Mucosa of descending colon (tissue), 3 donors: ENCODE measurements at regions not wholly inside any gene's neighbourhood (a gene's known extent, or its start where the extent isn't known, plus 50 kb on each side); places are given as distances from the start of the nearest gene placed in this dataset.

ENCODE experiments used
- ATAC-seq: fragments of 200-7000 bp; cut with Tn5 transposase; one replicate; pipeline ENCODE4 v1.9.1; 2020; ENCODE audit warnings: mild to moderate bottlenecking, moderate library complexity
- DNase-seq, 3 donors: peaks; one replicate each; pipeline ENCODE4 v3.0.0-alpha.2; 2020
- H3K36me3 ChIP-seq: fragments of 200-600 bp; one replicate; pipeline ENCODE4 v1.8.0; 2021; ENCODE audit warnings: low read depth, mild to moderate bottlenecking
- H3K4me1 ChIP-seq: fragments of 200-600 bp; one replicate; pipeline ENCODE4 v1.8.0; 2021; ENCODE audit warnings: low read depth, mild to moderate bottlenecking
- H3K4me3 ChIP-seq: fragments of 200-600 bp; one replicate; pipeline ENCODE4 v1.8.0; 2021; ENCODE audit warnings: mild to moderate bottlenecking
- H3K9me3 ChIP-seq: fragments of 200-600 bp; one replicate; pipeline ENCODE4 v1.8.0; 2021; ENCODE audit warnings: mild to moderate bottlenecking
- CTCF ChIP-seq: fragments of 200-600 bp; IDR thresholded peaks from one replicate; pipeline ENCODE4 v1.8.0; 2022; ENCODE audit warnings: antibody characterized with exemption, mild to moderate bottlenecking
- intact Hi-C, 2 donors: fragments of 100-400 bp; cut with DNase I in 1 of 2; cut with micrococcal nuclease in 1 of 2; formaldehyde crosslinking; loops; one replicate each; pipeline versions ENCODE4 v1.11.0 to v1.11.1; 2022; cut with DNase I, micrococcal nuclease
- donor health status: DM: no; HTN: no; CAD: no; lungs with moderate emphysema.
- donor health status: DM: no; HTN: no; CAD: no.
- donor health status: DM: no; HTN: yes; CAD: no.

- H3K4me3 ChIP-seq = no peak overlapping the region
- no peaks in the 10 kb centered on the region for H3K36me3 ChIP-seq
- H3K9me3 ChIP-seq = no peaks in the 10 kb centered on the region
- TF ChIP-seq CTCF = no peak
- DNase-seq (no peak), ATAC-seq (no peak)
- no peaks in the 10 kb centered on the region for H3K4me1 ChIP-seq
- intact Hi-C loops = no loop called here
Measured at GRCh38 chr4:181443021-181443420, 800.2 kb upstream of the TENM3 start.

GRCh38 chr4:181465826-181466225 is 777.4 kb upstream of the TENM3 start:
- intact Hi-C loops = no loop called here
- Histone ChIP-seq H3K4me1 (no peaks in the 10 kb centered on the region), H3K36me3 (no peaks in the 10 kb centered on the region), H3K9me3 (no peaks in the 10 kb centered on the region), H3K4me3 (no peak overlapping the region)
- TF ChIP-seq CTCF = no peak
- no peak for DNase-seq
- no peak for ATAC-seq

DNA sequence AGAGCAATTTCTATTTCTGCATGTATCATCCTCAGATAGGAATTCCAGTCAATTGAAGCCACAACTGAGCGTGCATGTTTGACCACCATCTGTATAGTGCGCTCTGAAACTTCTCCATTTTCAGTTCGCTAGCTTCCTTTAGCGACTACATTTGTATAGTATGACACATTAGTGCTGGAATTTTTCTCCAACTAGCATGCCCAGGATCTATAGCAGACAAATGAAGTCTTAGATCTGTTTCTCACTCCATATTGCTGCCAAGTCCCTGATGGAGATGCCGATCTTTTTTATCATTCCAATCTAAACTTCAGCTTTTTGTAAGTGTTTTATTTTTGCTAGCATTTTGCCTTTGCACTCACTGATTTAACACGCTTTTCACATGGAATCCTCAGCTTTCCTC is 774.8 kb upstream of the TENM3 start:
- Histone ChIP-seq H3K36me3 (no peaks in the 10 kb centered on the region), H3K4me3 (no peak overlapping the region), H3K9me3 (no peaks in the 10 kb centered on the region), H3K4me1 (no peaks in the 10 kb centered on the region)
- DNase-seq (no peak), ATAC-seq (no peak)
- intact Hi-C loops = no loop called here
- TF ChIP-seq CTCF = no peak

- ATAC-seq = no peak
- DNase-seq = no peak
- no peaks in the 10 kb centered on the region for H3K36me3 ChIP-seq
- intact Hi-C loops = no loop called here
- H3K4me1 ChIP-seq = no peaks in the 10 kb centered on the region
- no peak overlapping the region for H3K4me3 ChIP-seq
- H3K9me3 ChIP-seq = no peaks in the 10 kb centered on the region
- TF ChIP-seq CTCF = no peak
Measured at GRCh38 chr4:181470306-181470705, 772.9 kb upstream of the TENM3 start.

DNA sequence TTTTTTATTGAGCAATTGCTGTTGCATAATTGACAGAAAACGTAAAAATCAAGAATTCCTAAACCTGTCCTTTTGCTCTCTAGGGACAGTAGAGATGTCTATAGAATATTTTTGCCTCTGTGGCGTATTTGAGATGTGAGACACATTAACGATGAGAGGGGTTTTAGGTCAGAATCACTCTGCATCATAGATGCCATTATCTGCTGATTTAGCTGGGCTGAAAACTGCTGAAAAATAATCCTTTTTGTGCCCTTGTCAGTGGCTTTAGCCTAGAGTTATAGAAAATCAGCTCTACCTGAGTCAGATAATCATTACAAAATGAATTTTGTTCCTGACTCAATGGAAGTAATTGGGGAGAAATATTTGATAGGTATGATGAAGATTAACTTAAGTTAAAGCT is 767.8 kb upstream of the TENM3 start:
- Histone ChIP-seq H3K9me3 (no peaks in the 10 kb centered on the region), H3K4me1 (no peaks in the 10 kb centered on the region), H3K36me3 (no peaks in the 10 kb centered on the region), H3K4me3 (no peak overlapping the region)
- intact Hi-C loops = no loop called here
- ATAC-seq = no peak
- TF ChIP-seq CTCF = no peak
- no peak for DNase-seq

DNA sequence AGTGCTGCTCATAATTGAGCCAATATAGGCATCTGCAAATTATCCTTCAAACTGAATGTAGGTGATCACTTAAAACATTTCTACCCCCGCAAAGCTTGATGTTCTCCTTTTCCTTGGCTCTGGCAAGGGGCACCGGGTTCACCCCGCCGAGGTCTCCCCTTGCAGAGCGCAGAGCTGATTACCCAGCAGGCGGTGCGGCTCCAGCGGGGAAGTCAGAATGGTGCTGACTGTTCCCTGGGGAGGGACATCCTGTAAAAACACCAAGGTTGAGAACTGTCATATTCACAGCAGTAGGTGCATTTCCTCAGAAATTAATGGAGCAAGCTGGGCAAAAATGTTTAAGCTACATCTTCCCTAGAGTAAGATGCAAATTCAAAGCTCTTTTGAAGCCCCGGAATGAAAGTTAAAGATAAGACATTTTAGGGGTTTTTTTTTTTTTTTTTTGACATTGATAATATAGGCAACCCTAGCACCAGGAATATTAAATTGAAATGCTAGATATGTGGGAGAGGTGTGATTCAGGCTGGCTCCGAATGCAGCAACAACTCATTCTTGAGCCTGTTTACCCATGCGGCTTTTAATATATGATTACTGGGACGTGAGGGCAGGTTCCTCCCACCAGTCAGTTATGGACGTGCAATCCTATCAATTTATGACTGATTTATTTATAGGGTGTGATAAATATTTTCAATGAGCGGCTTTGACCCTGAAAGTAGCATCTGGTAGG is 767.3 kb upstream of the TENM3 start:
- no peak for TF ChIP-seq CTCF
- H3K36me3 ChIP-seq = no peaks in the 10 kb centered on the region
- ATAC-seq (no peak), DNase-seq (no peak)
- no peaks in the 10 kb centered on the region for H3K4me1 ChIP-seq
- intact Hi-C loops = no loop called here
- no peak overlapping the region for H3K4me3 ChIP-seq
- H3K9me3 ChIP-seq = no peaks in the 10 kb centered on the region
